Neuronal stem cell (in vitro differentiated cells): ENCODE measurements at regions not wholly inside any gene's neighbourhood (a gene's known extent, or its start where the extent isn't known, plus 50 kb on each side); places are given as distances from the start of the nearest gene placed in this dataset.

ENCODE experiments used
- DNase-seq: peaks from one replicate; pipeline ENCODE4 v3.0.0-alpha.2; 2013; ENCODE audit warnings: low spot score
- H2AFZ ChIP-seq: one replicate; pipeline ENCODE4 v1.6.1; 2013; ENCODE audit warnings: mild to moderate bottlenecking, low read length, inconsistent platforms
- H2AK5ac ChIP-seq: 2 replicates; pipeline ENCODE4 v1.6.1; 2013; ENCODE audit warnings: low read depth, mild to moderate bottlenecking, inconsistent platforms, low read length, moderate library complexity, mixed read lengths
- H2BK120ac ChIP-seq: 2 replicates; pipeline ENCODE4 v1.6.1; 2013; ENCODE audit warnings: low read depth, mild to moderate bottlenecking, inconsistent platforms, low read length, moderate library complexity, mixed read lengths
- H2BK12ac ChIP-seq: one replicate; pipeline ENCODE4 v1.6.1; 2013; ENCODE audit warnings: low read length, inconsistent platforms
- H2BK15ac ChIP-seq: 2 replicates; pipeline ENCODE4 v1.6.1; 2013; ENCODE audit warnings: mild to moderate bottlenecking, low read length, inconsistent platforms, mixed read lengths
- H2BK5ac ChIP-seq: one replicate; pipeline ENCODE4 v1.6.1; 2013; ENCODE audit warnings: inconsistent platforms, mild to moderate bottlenecking, low read length, moderate library complexity
- H3K14ac ChIP-seq: one replicate; pipeline ENCODE4 v1.6.1; 2013; ENCODE audit warnings: low read length, inconsistent platforms
- H3K18ac ChIP-seq: 2 replicates; pipeline ENCODE4 v1.6.1; 2013; ENCODE audit warnings: low read length, inconsistent platforms
- H3K23ac ChIP-seq: 2 replicates; pipeline ENCODE4 v1.6.1; 2013; ENCODE audit warnings: low read depth, mild to moderate bottlenecking, mixed read lengths, low read length, inconsistent platforms; ENCODE audit not compliant: poor library complexity
- H3K27ac ChIP-seq: replicated peaks from 3 replicates; pipeline ENCODE4 v1.5.1; 2013; ENCODE audit warnings: low read length, inconsistent platforms
- H3K27me3 ChIP-seq, 3 experiments: 2 replicates each; pipeline ENCODE4 v1.6.1; 2013; ENCODE audit warnings: low read length in 3 of 3, mild to moderate bottlenecking in 2 of 3, inconsistent platforms in 1 of 3, low read depth in 1 of 3, mixed read lengths in 1 of 3, moderate library complexity in 1 of 3; ENCODE audit not compliant: control insufficient read depth in 3 of 3, insufficient read depth in 3 of 3
- H3K36me3 ChIP-seq, 2 donors: replicated peaks in 1 of 2; 2 replicates each; pipeline ENCODE4 v1.6.1; 2013; ENCODE audit warnings: low read length in 2 of 2; ENCODE audit not compliant: control insufficient read depth in 2 of 2, insufficient read depth in 2 of 2
- H3K4ac ChIP-seq: 2 replicates; pipeline ENCODE4 v1.6.1; 2013; ENCODE audit warnings: inconsistent platforms, mild to moderate bottlenecking, low read length, moderate library complexity
- H3K4me1 ChIP-seq, 2 donors: 1 replicate in 1 of 2; 2 replicates in 1 of 2; pipeline ENCODE4 v1.6.1; 2013; ENCODE audit warnings: low read length in 2 of 2, low read depth in 1 of 2; ENCODE audit not compliant: control insufficient read depth in 2 of 2, insufficient read depth in 1 of 2
- H3K4me2 ChIP-seq: one replicate; pipeline ENCODE4 v1.6.1; 2013; ENCODE audit warnings: mild to moderate bottlenecking, low read length, inconsistent platforms; ENCODE audit not compliant: insufficient read depth, poor library complexity, severe bottlenecking
- H3K4me3 ChIP-seq, 2 donors: 2 replicates each; pipeline ENCODE4 v1.5.1; 2013; ENCODE audit warnings: low read length in 2 of 2, mild to moderate bottlenecking in 2 of 2, inconsistent platforms in 1 of 2, moderate library complexity in 1 of 2
- H3K79me1 ChIP-seq: one replicate; pipeline ENCODE4 v1.6.1; 2013; ENCODE audit warnings: low read depth, mild to moderate bottlenecking, inconsistent platforms, low read length, moderate library complexity
- H3K9ac ChIP-seq: one replicate; pipeline ENCODE4 v1.6.1; 2013; ENCODE audit warnings: mild to moderate bottlenecking, low read depth, low read length, inconsistent platforms; ENCODE audit not compliant: poor library complexity
- H3K9me3 ChIP-seq, 2 donors: replicated peaks in 1 of 2; 2 replicates each; pipeline versions ENCODE3 to v1.6.1; 2013; ENCODE audit warnings: low read length in 2 of 2, mild to moderate bottlenecking in 2 of 2, inconsistent platforms in 1 of 2, low read depth in 1 of 2, mixed read lengths in 1 of 2, moderate library complexity in 1 of 2; ENCODE audit not compliant: control insufficient read depth in 2 of 2, insufficient read depth in 1 of 2
- H4K8ac ChIP-seq: one replicate; pipeline ENCODE4 v1.6.1; 2013; ENCODE audit warnings: low read depth, mild to moderate bottlenecking, inconsistent platforms, low read length, moderate library complexity
- H4K91ac ChIP-seq: one replicate; pipeline ENCODE4 v1.6.1; 2013; ENCODE audit warnings: low read length, low read depth, mild to moderate bottlenecking, inconsistent platforms; ENCODE audit not compliant: poor library complexity
- WGBS, 2 donors: extraction: QIAGEN DNeasy Blood & Tissue Kit; methylation state at CpG; one replicate each; pipeline ENCODE4 v1.1.7; 2013; ENCODE audit warnings: missing lambda C conversion rate in 2 of 2, mixed read lengths in 1 of 2; ENCODE audit not compliant: insufficient read length in 2 of 2, insufficient replicate concordance in 1 of 2; ENCODE audit errors: extremely low coverage in 2 of 2; 5-methylcytosine and 5-hydroxymethylcytosine counted together

DNA sequence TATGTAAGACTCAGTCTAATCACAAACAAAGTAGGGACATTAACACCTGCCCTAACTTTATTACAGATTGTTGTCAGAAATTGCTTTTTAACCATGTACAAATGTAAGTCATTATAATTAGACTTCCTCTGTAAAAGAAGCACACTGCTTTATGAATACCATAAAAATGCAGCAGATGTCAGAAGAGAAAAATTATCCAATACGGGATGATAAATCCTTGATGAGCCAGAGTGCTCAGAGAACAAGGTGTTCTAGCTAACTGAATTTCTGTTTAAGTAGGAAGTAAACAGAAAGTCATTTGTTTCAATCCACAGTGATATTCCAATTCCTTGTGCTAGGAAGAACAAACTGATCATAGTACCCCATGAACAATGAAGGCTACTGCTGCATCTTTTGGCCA lies 54.6 kb upstream of the BMPER start:
- Histone ChIP-seq H2BK15ac (no peak overlapping the region), H2AFZ (no peak overlapping the region), H3K9ac (no peak overlapping the region), H4K8ac (no peak overlapping the region), H3K4ac (no peak overlapping the region), H2BK120ac (no peak overlapping the region), H3K9me3 (peaks cover 0 to 2% of the 10 kb centered on the region in 2 donors), H2AK5ac (no peak overlapping the region), H3K4me1 (no peaks in the 10 kb centered on the region), H2BK12ac (no peak overlapping the region), H3K4me2 (no peak overlapping the region), H3K18ac (no peak overlapping the region), H3K23ac (no peak overlapping the region), H3K79me1 (no peaks in the 10 kb centered on the region), H4K91ac (no peak overlapping the region), H3K14ac (no peak overlapping the region), H3K27me3 (no peaks in the 10 kb centered on the region), H3K4me3 (no peak overlapping the region), H2BK5ac (no peak overlapping the region), H3K36me3 (no peaks in the 10 kb centered on the region), H3K27ac (no peak overlapping the region)
- no peak for DNase-seq
- WGBS, 2 donors: no CpG with 5 or more reads among the region's 1 CpG

DNA sequence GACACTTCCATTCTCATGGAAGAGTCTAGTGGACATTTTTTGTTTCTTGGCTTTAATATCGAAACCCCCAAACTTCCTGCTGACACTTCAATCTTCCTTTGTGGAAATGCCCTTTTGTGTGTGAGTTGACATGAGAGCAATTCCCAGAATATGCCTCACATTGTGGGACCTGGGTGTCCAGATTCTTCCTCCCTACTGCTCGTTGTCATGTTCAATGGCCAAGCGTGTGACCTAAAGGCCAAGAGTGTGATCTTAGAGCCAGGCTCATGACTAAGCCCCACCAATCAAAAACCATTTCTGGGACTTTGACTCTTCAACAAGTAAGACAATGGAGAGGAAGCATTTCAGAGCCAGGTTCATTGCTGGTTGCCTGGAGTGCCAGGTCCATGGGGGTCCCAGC lies 52.5 kb upstream of the BMPER start:
- Histone ChIP-seq H3K4me2 (no peak overlapping the region), H3K14ac (no peak overlapping the region), H3K36me3 (no peaks in the 10 kb centered on the region), H2BK15ac (no peak overlapping the region), H3K27ac (no peak overlapping the region), H3K4me3 (no peak overlapping the region), H3K4me1 (no peaks in the 10 kb centered on the region), H2AFZ (no peak overlapping the region), H3K18ac (no peak overlapping the region), H3K79me1 (no peaks in the 10 kb centered on the region), H2BK5ac (no peak overlapping the region), H3K9ac (no peak overlapping the region), H2AK5ac (no peak overlapping the region), H4K8ac (no peak overlapping the region), H3K9me3 (peaks cover 0 to 2% of the 10 kb centered on the region in 2 donors), H2BK12ac (no peak overlapping the region), H3K23ac (no peak overlapping the region), H2BK120ac (no peak overlapping the region), H3K4ac (no peak overlapping the region), H3K27me3 (no peaks in the 10 kb centered on the region), H4K91ac (no peak overlapping the region)
- no peak for DNase-seq
- no CpG with 5 or more reads among the region's 3 CpGs for WGBS, 2 donors

DNA sequence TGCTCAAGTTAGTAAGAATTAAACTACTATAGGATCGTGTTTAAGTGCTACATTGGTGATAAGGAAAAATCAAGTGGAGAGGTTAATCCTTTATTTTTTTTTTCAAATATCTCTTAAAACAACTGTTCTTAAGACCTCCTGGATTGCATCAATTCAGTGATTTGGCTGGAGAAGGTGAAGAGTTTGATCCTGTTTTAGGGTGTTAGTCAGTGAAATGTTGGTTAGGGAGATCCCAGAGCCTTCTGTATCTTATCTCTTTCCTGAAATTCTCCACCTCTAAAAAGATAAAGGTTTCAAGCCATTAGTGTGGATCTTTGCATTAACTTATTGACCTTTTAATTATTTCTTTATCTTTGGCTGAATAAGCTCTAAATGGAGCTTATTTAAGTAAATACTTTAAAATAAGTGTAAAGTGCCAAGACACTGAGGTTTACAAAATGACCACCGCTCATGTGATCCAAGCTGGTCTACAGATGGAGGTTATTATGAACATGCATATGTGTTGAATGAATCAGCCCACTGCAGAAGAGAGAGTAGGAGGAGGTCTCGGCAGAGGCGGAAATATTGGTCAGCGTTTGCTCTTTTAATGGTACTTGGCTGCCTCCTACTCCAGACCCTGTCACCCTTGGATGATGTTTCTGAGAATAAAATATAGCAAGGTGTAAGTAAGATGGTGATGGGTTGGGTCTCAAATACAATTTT lies 51.8 kb upstream of the BMPER start:
- Histone ChIP-seq H2BK15ac (no peak overlapping the region), H2BK120ac (no peak overlapping the region), H4K8ac (no peak overlapping the region), H3K4ac (no peak overlapping the region), H2AFZ (no peak overlapping the region), H3K36me3 (no peaks in the 10 kb centered on the region), H4K91ac (no peak overlapping the region), H3K4me2 (no peak overlapping the region), H3K14ac (no peak overlapping the region), H2BK12ac (no peak overlapping the region), H3K18ac (no peak overlapping the region), H3K27ac (no peak overlapping the region), H2BK5ac (no peak overlapping the region), H3K9me3 (peaks cover 0 to 2% of the 10 kb centered on the region in 2 donors), H3K27me3 (no peaks in the 10 kb centered on the region), H3K4me3 (no peak overlapping the region), H3K23ac (no peak overlapping the region), H2AK5ac (no peak overlapping the region), H3K4me1 (no peaks in the 10 kb centered on the region), H3K79me1 (no peaks in the 10 kb centered on the region), H3K9ac (no peak overlapping the region)
- DNase-seq: no peak
- no CpG with 5 or more reads among the region's 5 CpGs for WGBS, 2 donors

DNA sequence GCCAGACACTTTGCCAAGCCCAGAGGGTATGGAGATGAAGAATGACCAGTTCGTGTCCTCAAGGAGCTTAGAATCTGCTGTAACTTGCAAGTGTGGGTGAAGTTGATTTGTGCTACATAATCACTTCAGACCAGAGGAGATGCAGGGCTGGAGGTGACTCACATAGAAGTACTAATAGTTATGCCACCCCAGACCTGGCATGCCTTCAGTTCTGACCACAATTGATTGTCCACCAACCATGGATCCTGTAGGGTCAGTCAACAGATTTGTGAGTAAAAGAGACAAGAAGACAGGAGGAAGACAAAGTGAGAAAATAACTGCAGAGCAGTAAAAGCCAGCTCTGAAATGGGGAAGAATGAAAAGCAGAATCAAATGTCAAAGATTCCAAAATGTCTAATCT lies 51.2 kb upstream of the BMPER start:
- H3K27ac ChIP-seq: no peak overlapping the region
- WGBS, 2 donors: no CpG with 5 or more reads among the region's 1 CpG
- H2BK12ac ChIP-seq: no peak overlapping the region

More for the DNA sequence above, 51.2 kb upstream of the BMPER start:
- Histone ChIP-seq H2BK5ac (no peak overlapping the region), H3K4me3 (no peak overlapping the region), H3K79me1 (no peaks in the 10 kb centered on the region), H2BK120ac (no peak overlapping the region), H4K91ac (no peak overlapping the region), H3K9me3 (peaks cover 0 to 2% of the 10 kb centered on the region in 2 donors), H3K4me2 (no peak overlapping the region), H3K4me1 (no peaks in the 10 kb centered on the region), H3K14ac (no peak overlapping the region), H2AK5ac (no peak overlapping the region), H3K4ac (no peak overlapping the region), H2BK15ac (no peak overlapping the region), H4K8ac (no peak overlapping the region), H3K36me3 (no peaks in the 10 kb centered on the region), H3K23ac (no peak overlapping the region), H3K27me3 (no peaks in the 10 kb centered on the region), H3K18ac (no peak overlapping the region), H2AFZ (no peak overlapping the region), H3K9ac (no peak overlapping the region)
- DNase-seq: no peak
